ENCODE measurements at regions not wholly inside any gene's neighbourhood (a gene's known extent, or its start where the extent isn't known, plus 50 kb on each side); places are given as distances from the start of the nearest gene placed in this dataset.

GRCh38 chr9:14517154-14517906 lies 175.9 kb downstream of the ZDHHC21 start:
- DNase-seq (ENCODE audit: low read depth, low spot score), result no peak

- no peak for DNase-seq (ENCODE audit: low read depth, low spot score)
These were observed 176.6 kb downstream of the ZDHHC21 start for GRCh38 chr9:14516656-14517055.

DNA sequence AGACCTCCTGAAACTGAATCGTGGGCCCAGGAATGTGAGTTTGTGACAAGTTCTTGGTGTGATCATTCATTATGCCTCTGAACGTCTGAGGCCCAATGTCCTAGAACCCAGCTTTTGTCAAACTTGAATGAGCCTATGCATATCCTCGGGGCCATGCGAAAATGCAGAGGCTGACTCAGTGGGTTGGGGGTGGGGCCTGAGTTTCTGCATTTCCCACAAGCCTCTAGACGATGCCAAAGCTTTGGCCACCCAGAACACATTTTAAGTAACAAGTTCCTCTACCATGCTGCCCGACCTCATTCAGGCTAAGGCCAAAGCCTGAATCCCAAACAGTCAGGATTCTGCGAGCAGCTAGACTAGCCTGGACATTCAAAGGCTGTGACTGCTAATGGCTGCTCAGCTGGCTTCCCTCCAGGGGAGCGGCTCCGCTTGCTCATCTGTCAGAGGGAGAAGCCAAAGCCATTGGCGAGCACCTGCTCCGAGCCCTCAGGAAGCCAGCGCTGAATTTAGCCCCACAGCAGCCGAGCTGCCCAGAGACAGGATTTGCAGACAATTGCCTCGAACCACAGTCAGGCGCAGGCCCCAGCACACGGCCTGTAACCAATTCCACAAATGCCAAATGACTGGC lies 177.5 kb downstream of the ZDHHC21 start:
- no peak for DNase-seq (ENCODE audit: low read depth, low spot score)

DNA sequence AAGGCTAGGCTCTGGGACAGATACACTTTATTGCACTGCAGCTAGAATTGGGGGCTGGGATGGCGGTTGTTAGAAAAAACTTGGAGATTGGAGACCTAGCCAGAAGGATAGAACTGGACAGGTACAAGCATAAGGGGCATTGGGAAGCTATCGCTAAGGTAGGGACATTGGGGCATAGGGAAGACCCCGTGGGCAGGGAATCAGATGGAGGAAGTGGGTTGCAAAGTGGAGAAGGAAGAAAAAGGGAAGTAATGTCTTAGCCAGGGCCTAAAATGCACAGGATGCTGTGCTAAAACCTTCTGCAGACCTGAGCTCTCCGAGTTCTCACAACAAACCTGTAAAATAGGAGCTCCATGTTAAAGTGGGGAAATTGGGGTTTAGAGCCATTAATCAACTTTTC lies 178.2 kb downstream of the ZDHHC21 start:
- no peak for DNase-seq (ENCODE audit: low read depth, low spot score)

GRCh38 chr9:14512942-14513341 lies 180.3 kb downstream of the ZDHHC21 start:
- DNase-seq (ENCODE audit: low read depth, low spot score), result no peak

- no peak for DNase-seq (ENCODE audit: low read depth, low spot score)
These were observed 181.8 kb downstream of the ZDHHC21 start for GRCh38 chr9:14511452-14511851.

DNA sequence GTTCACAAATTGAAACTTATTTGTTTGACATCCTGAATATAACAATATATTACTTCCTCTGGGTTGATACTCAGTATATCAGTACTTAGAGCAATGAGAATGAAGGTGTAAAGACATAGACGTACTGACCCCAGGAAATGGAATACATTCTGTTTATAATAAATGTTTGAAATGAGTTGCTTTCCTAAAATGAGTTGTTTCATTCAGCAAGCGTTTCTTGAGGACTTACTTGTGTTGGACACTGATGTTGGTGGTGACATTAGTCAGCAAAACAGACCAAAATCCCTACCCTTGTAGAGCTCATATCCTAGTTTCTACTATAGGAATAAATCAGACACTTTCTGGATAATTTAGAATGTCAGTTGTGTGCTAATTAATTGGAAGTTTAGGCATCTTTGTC lies 184.3 kb downstream of the ZDHHC21 start:
- DNase-seq (ENCODE audit: low read depth, low spot score), result no peak

GRCh38 chr9:14501366-14501765 lies 187.4 kb upstream of the NFIB start:
- DNase-seq (ENCODE audit: low read depth, low spot score), result no peak

GRCh38 chr9:14500705-14501104 lies 186.8 kb upstream of the NFIB start:
- DNase-seq (ENCODE audit: low read depth, low spot score), result no peak

DNA sequence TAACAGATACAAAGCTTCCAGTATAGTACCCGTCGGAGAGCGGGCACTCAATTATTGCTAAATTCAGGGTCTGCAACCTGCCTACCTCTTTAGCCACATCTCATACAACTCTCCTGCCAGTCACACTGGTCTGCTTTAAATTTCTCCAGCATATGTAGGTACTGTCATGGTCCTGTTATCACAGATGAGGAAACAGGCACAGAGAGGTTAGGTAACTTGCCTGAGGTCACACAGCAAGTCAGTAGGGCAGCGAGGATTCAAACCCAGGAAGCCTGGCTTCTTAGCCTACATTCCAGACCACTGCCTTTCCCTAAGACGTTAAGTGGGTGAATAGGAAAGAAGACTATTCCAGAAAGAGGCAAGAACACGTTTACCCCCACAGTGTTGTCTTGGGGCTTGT lies 186.0 kb upstream of the NFIB start:
- DNase-seq (ENCODE audit: low read depth, low spot score), result no peak

- DNase-seq (ENCODE audit: low read depth, low spot score), result no peak
These were observed 184.9 kb upstream of the NFIB start for GRCh38 chr9:14498824-14499223.

GRCh38 chr9:14497476-14497875 lies 183.5 kb upstream of the NFIB start:
- DNase-seq (ENCODE audit: low read depth, low spot score), result no peak

DNA sequence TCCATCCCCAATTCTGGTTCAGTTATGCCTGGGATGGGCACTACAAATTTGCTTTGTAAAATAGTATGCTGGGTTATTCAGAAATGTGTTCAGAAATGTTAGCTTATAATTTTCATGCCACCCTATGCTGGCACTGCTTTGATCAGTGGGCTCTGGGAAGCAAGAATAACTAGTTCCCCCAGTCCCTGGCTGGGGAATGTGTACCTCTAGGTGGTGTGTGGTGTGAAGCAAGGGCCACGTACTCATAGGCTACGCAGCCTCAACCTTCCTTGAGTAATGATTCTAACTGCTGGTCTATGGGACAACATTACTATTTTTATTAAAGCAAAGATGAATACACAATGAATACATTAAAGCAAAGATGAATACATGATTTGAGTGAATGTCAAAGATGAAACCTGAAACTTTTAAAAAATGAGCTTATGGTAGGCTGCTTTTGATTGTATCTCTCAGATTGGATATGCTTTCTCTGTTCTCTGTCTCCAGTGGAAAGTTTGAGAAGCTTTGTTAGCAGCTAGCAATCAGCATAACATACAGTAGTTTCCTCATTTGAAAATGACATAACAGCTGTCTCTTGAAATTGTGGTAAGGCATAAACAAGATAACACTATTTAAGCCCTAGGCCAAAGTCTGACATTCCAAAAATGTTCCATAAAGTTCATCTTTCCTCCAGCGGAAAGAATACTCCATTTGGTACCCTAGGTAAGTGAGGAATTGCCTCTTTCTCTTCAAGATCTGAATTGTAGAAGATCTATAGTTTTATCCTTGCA lies 174.7 kb upstream of the NFIB start:
- DNase-seq (ENCODE audit: low read depth, low spot score), result no peak

DNA sequence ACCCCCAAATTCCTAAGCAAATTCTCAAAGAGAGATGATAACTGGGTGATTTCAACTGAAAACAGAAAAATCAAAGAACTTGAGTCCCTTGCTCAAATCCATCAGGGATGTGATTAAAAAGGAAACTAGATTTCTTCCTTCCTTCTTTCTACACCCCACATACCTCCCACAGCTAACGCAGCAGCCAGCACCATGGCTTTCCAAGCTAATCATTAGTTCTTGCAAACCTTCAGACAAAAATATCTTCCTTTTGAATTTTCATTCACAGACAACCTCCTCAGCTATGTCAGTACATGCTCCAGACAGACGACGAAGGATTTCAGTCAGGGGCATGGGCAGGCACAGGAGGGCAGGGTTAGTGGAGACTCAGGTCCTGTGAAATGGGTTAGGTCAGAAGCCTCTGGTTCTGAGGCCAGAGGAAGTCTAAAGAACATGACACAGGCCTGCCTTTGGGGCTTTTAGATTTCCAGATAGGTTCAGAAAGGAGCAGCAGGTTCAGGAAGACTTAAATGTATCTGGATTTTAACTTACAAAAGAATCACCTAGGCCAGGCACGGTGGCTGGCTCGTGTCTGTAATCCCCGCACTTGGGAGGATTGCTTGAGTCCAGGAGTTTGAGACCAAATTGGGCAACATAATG lies 173.7 kb upstream of the NFIB start:
- DNase-seq (ENCODE audit: low read depth, low spot score), result no peak

DNA sequence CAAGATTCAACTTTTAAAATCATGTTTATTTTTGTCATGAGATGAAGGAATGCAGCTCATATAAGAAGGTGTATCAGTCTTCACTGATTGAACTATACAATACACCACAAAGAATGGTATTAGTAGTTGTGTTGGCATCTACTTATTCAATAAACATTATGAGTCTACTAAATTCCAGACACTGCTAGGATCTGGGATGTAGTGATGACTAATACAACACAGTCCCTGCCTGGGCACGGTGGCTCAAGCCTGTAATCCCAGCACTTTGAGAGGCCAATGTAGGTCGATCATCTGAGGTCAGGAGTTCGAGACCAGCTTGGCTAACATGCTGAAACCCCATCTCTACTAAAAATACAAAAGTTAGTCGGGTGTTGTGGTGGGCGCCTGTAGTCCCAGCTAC lies 171.4 kb upstream of the NFIB start:
- DNase-seq (ENCODE audit: low read depth, low spot score), result no peak

- DNase-seq (ENCODE audit: low read depth, low spot score), result no peak
These were observed 168.9 kb upstream of the NFIB start for GRCh38 chr9:14482856-14483255.

DNA sequence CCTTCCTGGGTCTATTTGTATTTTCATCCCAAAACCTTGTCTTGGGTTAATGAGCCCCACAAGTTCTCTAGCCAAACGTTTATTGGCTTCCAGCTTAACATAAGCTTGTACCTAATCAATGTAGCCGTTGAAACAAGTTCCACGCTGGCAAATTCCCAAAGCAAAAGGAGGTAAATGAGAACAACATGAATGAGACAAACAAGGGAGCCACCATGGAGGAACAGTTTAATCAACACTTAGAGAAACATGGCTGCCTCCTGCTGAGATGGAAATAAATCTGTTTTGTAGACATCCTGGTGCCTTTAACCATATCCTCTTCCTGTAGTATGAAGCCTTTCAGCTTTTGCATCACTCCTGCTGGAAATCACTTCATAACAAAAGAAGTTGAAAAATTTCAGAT lies 166.6 kb upstream of the NFIB start:
- no peak for DNase-seq (ENCODE audit: low read depth, low spot score)

- no peak for DNase-seq (ENCODE audit: low read depth, low spot score)
These were observed 165.2 kb upstream of the NFIB start for GRCh38 chr9:14479163-14479560.

DNA sequence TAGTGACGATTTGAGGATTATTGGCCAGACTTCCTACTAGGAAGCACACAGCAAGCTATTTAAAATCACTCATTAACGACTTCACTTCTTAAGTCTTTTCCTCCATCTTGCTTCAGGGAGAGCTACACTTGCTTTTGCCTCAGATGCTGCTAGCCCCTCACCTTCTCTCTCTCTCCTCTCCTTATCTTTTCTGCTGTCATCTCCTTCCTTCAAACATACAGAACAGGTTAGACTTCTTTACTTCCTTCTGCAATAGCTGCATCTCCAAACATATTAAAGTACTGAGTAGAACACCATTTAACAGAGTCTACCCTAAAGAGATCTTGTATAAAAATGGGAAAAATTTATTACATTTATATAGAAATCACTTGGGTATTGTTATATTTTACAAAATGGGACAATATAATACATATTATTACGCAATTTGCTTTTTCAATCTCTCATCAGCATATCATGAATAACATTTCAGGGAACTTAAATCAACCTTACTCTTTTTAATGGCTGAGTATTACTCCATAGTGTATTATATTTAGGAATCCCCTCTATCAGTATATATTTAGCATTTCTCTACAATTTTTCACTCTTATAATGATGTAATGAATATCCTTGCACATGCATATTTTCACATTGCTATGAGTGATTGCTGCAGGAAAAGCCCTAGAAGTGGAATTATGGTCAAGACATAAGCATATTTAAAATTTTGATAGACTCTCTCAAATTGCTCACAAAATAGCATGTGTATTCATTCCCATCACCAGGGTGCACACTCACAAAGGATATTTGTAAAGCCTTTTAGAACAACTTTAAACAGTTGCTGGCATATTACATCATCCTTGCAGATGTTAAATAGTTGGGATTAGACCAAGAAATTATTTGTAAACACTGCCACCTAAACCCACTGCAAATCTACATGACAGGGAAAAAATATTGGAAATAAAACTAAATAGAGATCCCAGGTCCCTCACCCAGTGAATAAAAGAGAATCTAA lies 164.5 kb upstream of the NFIB start:
- DNase-seq (ENCODE audit: low read depth, low spot score), result no peak

GRCh38 chr9:14471041-14471440 lies 157.1 kb upstream of the NFIB start:
- DNase-seq (ENCODE audit: low read depth, low spot score), result no peak
